Pons (tissue), 1 donor: ENCODE measurements at regions not wholly inside any gene's neighbourhood (a gene's known extent, or its start where the extent isn't known, plus 50 kb on each side); places are given as distances from the start of the nearest gene placed in this dataset.
A peak's percentile ranks its signal among the peaks of the same experiment; 100 is the strongest.

Experiments used
- DNase-seq: peaks from one replicate; pipeline ENCODE4 v3.0.0-alpha.2; 2016; ENCODE audit warnings: low spot score

GRCh38 chr16:65426484-65426883 lies 304.6 kb upstream of the CDH11 start:
- no peak for DNase-seq

- DNase-seq, result no peak
Measured at GRCh38 chr16:65422934-65423333, 301.1 kb upstream of the CDH11 start.

GRCh38 chr16:65421596-65421995 lies 299.7 kb upstream of the CDH11 start:
- DNase-seq, result no peak

- no peak for DNase-seq
Measured at GRCh38 chr16:65418435-65418834, 296.6 kb upstream of the CDH11 start.

- no peak for DNase-seq
Measured at GRCh38 chr16:65415460-65415859, 293.6 kb upstream of the CDH11 start.

- DNase-seq, result no peak
Measured at GRCh38 chr16:65414284-65414984, 292.6 kb upstream of the CDH11 start.

- DNase-seq, result no peak
Measured at GRCh38 chr16:65413861-65414260, 292.0 kb upstream of the CDH11 start.

GRCh38 chr16:65410801-65411200 lies 288.9 kb upstream of the CDH11 start:
- DNase-seq, result no peak

- DNase-seq, result no peak
Measured at GRCh38 chr16:65409510-65409909, 287.6 kb upstream of the CDH11 start.

GRCh38 chr16:65406933-65407332 lies 285.1 kb upstream of the CDH11 start:
- DNase-seq, result no peak

GRCh38 chr16:65406116-65406515 lies 284.3 kb upstream of the CDH11 start:
- no peak for DNase-seq

GRCh38 chr16:65394281-65394680 lies 272.4 kb upstream of the CDH11 start:
- DNase-seq, result no peak

- peak; percentile 3 for DNase-seq
Measured at GRCh38 chr16:65392806-65393565, 271.1 kb upstream of the CDH11 start.

GRCh38 chr16:65388592-65388991 lies 266.7 kb upstream of the CDH11 start:
- DNase-seq, result no peak

- DNase-seq, result no peak
Measured at GRCh38 chr16:65386672-65387071, 264.8 kb upstream of the CDH11 start.

- no peak for DNase-seq
Measured at GRCh38 chr16:65384441-65384840, 262.6 kb upstream of the CDH11 start.

- no peak for DNase-seq
Measured at GRCh38 chr16:65377195-65377594, 255.3 kb upstream of the CDH11 start.

GRCh38 chr16:65376601-65377000 lies 254.7 kb upstream of the CDH11 start:
- DNase-seq, result no peak

GRCh38 chr16:65375651-65376050 lies 253.8 kb upstream of the CDH11 start:
- no peak for DNase-seq

GRCh38 chr16:65373097-65373496 lies 251.2 kb upstream of the CDH11 start:
- no peak for DNase-seq

GRCh38 chr16:65372171-65372570 lies 250.3 kb upstream of the CDH11 start:
- no peak for DNase-seq

GRCh38 chr16:65365732-65366715 lies 244.2 kb upstream of the CDH11 start:
- no peak for DNase-seq
